AG09309 (cell line): ENCODE measurements at regions not wholly inside any gene's neighbourhood (a gene's known extent, or its start where the extent isn't known, plus 50 kb on each side); places are given as distances from the start of the nearest gene placed in this dataset.

Experiments
- DNase-seq: peaks from one replicate; pipeline ENCODE4 v3.0.0-alpha.2; 2010; ENCODE audit warnings: low read depth
- H3K4me3 ChIP-seq: 2 replicates; pipeline ENCODE4 v1.5.1; 2011; ENCODE audit warnings: mild to moderate bottlenecking, low read depth, low read length, moderate library complexity; ENCODE audit not compliant: control insufficient read depth
- CTCF ChIP-seq: IDR thresholded peaks from 2 replicates; pipeline ENCODE4 v1.5.1; 2011; ENCODE audit warnings: mild to moderate bottlenecking, low read depth, low read length, inconsistent platforms; ENCODE audit not compliant: insufficient read depth, control insufficient read depth; ENCODE audit errors: missing control alignments

GRCh38 chrX:117305168-117305766, 811.3 kb downstream of the KLHL13 start:
- DNase-seq = no peak
- no peak for TF ChIP-seq CTCF
- H3K4me3 ChIP-seq = no peak overlapping the region

- no peak for DNase-seq
- TF ChIP-seq CTCF = no peak
- no peak overlapping the region for H3K4me3 ChIP-seq
These were observed 815.5 kb downstream of the KLHL13 start for GRCh38 chrX:117301086-117301485.

GRCh38 chrX:117291760-117292159, 824.9 kb downstream of the KLHL13 start:
- DNase-seq = no peak
- H3K4me3 ChIP-seq = no peak overlapping the region
- TF ChIP-seq CTCF = no peak

- TF ChIP-seq CTCF = no peak
- DNase-seq = no peak
- H3K4me3 ChIP-seq = no peak overlapping the region
These were observed 812.2 kb upstream of the CT83 start for GRCh38 chrX:117274965-117275364.
